ENCODE measurements at regions not wholly inside any gene's neighbourhood (a gene's known extent, or its start where the extent isn't known, plus 50 kb on each side); places are given as distances from the start of the nearest gene placed in this dataset.

GRCh38 chr15:70264014-70264582 lies 166.4 kb upstream of the TLE3 start:
- 55% methylated on average over 12 of the region's 15 CpGs for WGBS (ENCODE audit: insufficient coverage, low coverage, low lambda C conversion rate, missing lambda C conversion rate)
- no peaks in the 10 kb centered on the region for H3K9me3 ChIP-seq
- H3K27ac ChIP-seq: no peak overlapping the region
- no peak for DNase-seq
- H3K4me1 ChIP-seq: no peaks in the 10 kb centered on the region
- H3K4me3 ChIP-seq: no peak overlapping the region
- no peaks in the 10 kb centered on the region for H3K36me3 ChIP-seq
- TF ChIP-seq CTCF (IDR thresholded peaks at IDR 0.05) (no peak), POLR2A (IDR thresholded peaks at IDR 0.05) (no peak)
- intact Hi-C loops (cut with DNase I): no loop called here
- peak in 3 of 4 donors; percentile 9 to 19 (median 17) for ATAC-seq
- H3K27me3 ChIP-seq: no peaks in the 10 kb centered on the region

- Histone ChIP-seq H3K4me3 (no peak overlapping the region), H3K27ac (no peak overlapping the region), H3K27me3 (no peaks in the 10 kb centered on the region), H3K4me1 (no peaks in the 10 kb centered on the region), H3K36me3 (no peaks in the 10 kb centered on the region), H3K9me3 (no peaks in the 10 kb centered on the region)
- DNase-seq (no peak), ATAC-seq (no peak)
- WGBS (ENCODE audit: insufficient coverage, low coverage, low lambda C conversion rate, missing lambda C conversion rate): 70% methylated on average over 2 of the region's 6 CpGs
- intact Hi-C loops (cut with DNase I): no loop called here
- no peak for TF ChIP-seq POLR2A (IDR thresholded peaks at IDR 0.05)
- TF ChIP-seq CTCF (IDR thresholded peaks at IDR 0.05): no peak
These were observed 165.0 kb upstream of the TLE3 start for GRCh38 chr15:70262591-70263274.

- 67% methylated on average over 1 of the region's 2 CpGs for WGBS (ENCODE audit: insufficient coverage, low coverage, low lambda C conversion rate, missing lambda C conversion rate)
- Histone ChIP-seq H3K4me1 (no peaks in the 10 kb centered on the region), H3K27ac (no peak overlapping the region), H3K36me3 (no peaks in the 10 kb centered on the region), H3K9me3 (no peaks in the 10 kb centered on the region), H3K4me3 (no peak overlapping the region), H3K27me3 (no peaks in the 10 kb centered on the region)
- intact Hi-C loops (cut with DNase I): no loop called here
- ATAC-seq (no peak), DNase-seq (no peak)
- no peak for TF ChIP-seq POLR2A (IDR thresholded peaks at IDR 0.05)
- no peak for TF ChIP-seq CTCF (IDR thresholded peaks at IDR 0.05)
These were observed 164.5 kb upstream of the TLE3 start for GRCh38 chr15:70262171-70262570.

- no peaks in the 10 kb centered on the region for H3K4me1 ChIP-seq
- no peaks in the 10 kb centered on the region for H3K27me3 ChIP-seq
- TF ChIP-seq CTCF (IDR thresholded peaks at IDR 0.05): no peak
- no peak for TF ChIP-seq POLR2A (IDR thresholded peaks at IDR 0.05)
- H3K9me3 ChIP-seq: no peaks in the 10 kb centered on the region
- WGBS (ENCODE audit: insufficient coverage, low coverage, low lambda C conversion rate, missing lambda C conversion rate): 70% methylated on average over 2 of the region's 4 CpGs
- H3K27ac ChIP-seq: no peak overlapping the region
- DNase-seq (no peak), ATAC-seq (no peak)
- H3K4me3 ChIP-seq: no peak overlapping the region
- no peaks in the 10 kb centered on the region for H3K36me3 ChIP-seq
- intact Hi-C loops (cut with DNase I): no loop called here
These were observed 163.4 kb upstream of the TLE3 start for GRCh38 chr15:70261083-70261482.
